VCaP (cell line): ENCODE measurements at regions not wholly inside any gene's neighbourhood (a gene's known extent, or its start where the extent isn't known, plus 50 kb on each side); places are given as distances from the start of the nearest gene placed in this dataset.

Experiments used
- H3K27ac ChIP-seq: fragments of 450-650 bp; 2 replicates; pipeline ENCODE4 v1.5.1; 2017
- TF ChIP-seq, protein P1 (sequence below): fragments of 450-650 bp; conservative IDR thresholded peaks from 2 replicates; pipeline ENCODE4 v1.5.1; 2017; ENCODE audit warnings: mild to moderate bottlenecking, moderate library complexity

GRCh38 chr2:195356920-195357440, 300.0 kb upstream of the SLC39A10 start:
- no peak overlapping the region for H3K27ac ChIP-seq
- TF ChIP-seq, protein P1, sequence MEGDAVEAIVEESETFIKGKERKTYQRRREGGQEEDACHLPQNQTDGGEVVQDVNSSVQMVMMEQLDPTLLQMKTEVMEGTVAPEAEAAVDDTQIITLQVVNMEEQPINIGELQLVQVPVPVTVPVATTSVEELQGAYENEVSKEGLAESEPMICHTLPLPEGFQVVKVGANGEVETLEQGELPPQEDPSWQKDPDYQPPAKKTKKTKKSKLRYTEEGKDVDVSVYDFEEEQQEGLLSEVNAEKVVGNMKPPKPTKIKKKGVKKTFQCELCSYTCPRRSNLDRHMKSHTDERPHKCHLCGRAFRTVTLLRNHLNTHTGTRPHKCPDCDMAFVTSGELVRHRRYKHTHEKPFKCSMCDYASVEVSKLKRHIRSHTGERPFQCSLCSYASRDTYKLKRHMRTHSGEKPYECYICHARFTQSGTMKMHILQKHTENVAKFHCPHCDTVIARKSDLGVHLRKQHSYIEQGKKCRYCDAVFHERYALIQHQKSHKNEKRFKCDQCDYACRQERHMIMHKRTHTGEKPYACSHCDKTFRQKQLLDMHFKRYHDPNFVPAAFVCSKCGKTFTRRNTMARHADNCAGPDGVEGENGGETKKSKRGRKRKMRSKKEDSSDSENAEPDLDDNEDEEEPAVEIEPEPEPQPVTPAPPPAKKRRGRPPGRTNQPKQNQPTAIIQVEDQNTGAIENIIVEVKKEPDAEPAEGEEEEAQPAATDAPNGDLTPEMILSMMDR, result no peak

DNA sequence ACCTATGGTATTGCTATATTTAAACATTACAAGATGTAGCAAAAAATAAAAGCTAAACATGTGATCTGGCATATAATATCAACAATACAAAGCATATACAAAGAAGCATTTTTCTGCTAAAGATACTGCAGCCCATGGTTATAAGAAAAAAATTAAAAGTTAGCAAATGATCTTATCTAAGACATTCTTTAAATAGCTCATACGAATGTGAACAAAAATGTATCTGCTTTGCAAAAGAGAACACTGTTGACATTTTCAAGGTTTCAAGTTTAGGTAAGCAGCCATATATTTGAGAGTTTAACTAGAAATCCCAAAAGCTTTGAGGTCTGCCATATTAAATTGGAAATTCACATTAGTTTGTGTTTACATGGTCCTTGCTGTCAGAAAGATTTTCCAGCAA, 301.0 kb upstream of the SLC39A10 start:
- H3K27ac ChIP-seq, result no peak overlapping the region
- TF ChIP-seq, protein P1, result no peak

- TF ChIP-seq, protein P1, result no peak
- no peak overlapping the region for H3K27ac ChIP-seq
Observed at GRCh38 chr2:195352581-195352980, 304.4 kb upstream of the SLC39A10 start.

GRCh38 chr2:195343942-195344530, 313.0 kb upstream of the SLC39A10 start:
- no peak overlapping the region for H3K27ac ChIP-seq
- TF ChIP-seq, protein P1, result no peak

DNA sequence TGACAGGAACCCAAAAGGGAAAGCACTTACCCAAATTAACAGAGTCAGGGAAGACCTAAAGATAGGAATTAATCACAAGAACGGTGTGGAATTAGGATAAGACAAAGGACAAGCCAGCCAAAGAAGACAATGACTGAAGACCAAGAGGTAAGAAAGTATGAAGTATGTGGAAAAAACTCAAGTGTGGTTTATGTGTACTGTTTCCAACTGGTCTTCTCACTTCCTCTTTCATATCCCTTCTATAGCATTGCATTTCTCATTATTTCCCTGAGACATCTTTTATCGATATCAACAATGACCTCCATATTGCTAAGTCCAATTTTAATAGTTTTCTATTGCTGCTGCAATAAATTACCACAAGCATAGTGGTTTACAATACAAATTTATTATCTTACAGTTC, 313.5 kb upstream of the SLC39A10 start:
- H3K27ac ChIP-seq, result no peak overlapping the region
- TF ChIP-seq, protein P1, result no peak

DNA sequence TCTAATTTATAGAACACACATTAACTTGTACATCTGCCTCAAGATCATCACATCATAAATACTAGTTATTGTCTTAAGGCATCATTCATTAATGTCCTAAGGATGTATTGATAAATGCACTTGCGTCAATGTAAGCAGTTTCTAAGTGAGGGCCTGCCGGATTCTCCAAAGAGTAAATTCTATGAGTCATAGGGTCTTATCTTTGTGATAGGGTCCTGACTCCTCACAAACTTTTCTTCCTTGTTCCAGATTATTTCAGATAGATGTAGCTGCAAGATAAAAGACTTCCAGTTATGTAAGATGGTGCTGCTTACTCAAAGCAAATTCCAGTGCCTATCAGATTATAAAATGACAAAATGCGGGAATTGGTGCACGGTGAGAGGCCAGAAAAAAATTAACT, 315.0 kb upstream of the SLC39A10 start:
- H3K27ac ChIP-seq, result peak overlapping the region; percentile 81
- TF ChIP-seq, protein P1, result no peak

GRCh38 chr2:195338856-195339255, 318.2 kb upstream of the SLC39A10 start:
- TF ChIP-seq, protein P1, result no peak
- no peak overlapping the region for H3K27ac ChIP-seq
